ENCODE measurements at regions not wholly inside any gene's neighbourhood (a gene's known extent, or its start where the extent isn't known, plus 50 kb on each side); places are given as distances from the start of the nearest gene placed in this dataset.

- TF ChIP-seq CTCF (IDR thresholded peaks at IDR 0.05; ENCODE audit: insufficient read depth, low read length), result no peak
- TF ChIP-seq GABPA (IDR thresholded peaks at IDR 0.05; ENCODE audit: low read depth), result no peak
- TF ChIP-seq REST (IDR thresholded peaks at IDR 0.05; ENCODE audit: insufficient replicate concordance, low read depth), result no peak
- no peak for TF ChIP-seq SPI1 (IDR thresholded peaks at IDR 0.05; ENCODE audit: borderline replicate concordance, low read depth)
- TF ChIP-seq POLR2AphosphoS5 (IDR thresholded peaks at IDR 0.05; ENCODE audit: low read depth), result no peak
- Histone ChIP-seq H3K27me3 (ENCODE audit: insufficient read depth, poor library complexity, severe bottlenecking) (no peaks in the 10 kb centered on the region), H3K27ac (replicated peaks) (no peak overlapping the region), H3K4me3 (replicated peaks; ENCODE audit: insufficient read depth, low read length) (no peak overlapping the region)
- no peak for DNase-seq (ENCODE audit: low read depth in 1 of 2, low spot score in 1 of 2)
Measured at GRCh38 chr6:14996892-14997291, 249.0 kb upstream of the JARID2 start.

- Histone ChIP-seq H3K4me3 (replicated peaks; ENCODE audit: insufficient read depth, low read length) (no peak overlapping the region), H3K27me3 (ENCODE audit: insufficient read depth, poor library complexity, severe bottlenecking) (no peaks in the 10 kb centered on the region), H3K27ac (replicated peaks) (no peak overlapping the region)
- no peak for TF ChIP-seq GABPA (IDR thresholded peaks at IDR 0.05; ENCODE audit: low read depth)
- TF ChIP-seq SPI1 (IDR thresholded peaks at IDR 0.05; ENCODE audit: borderline replicate concordance, low read depth), result no peak
- no peak for TF ChIP-seq CTCF (IDR thresholded peaks at IDR 0.05; ENCODE audit: insufficient read depth, low read length)
- no peak for DNase-seq (ENCODE audit: low read depth in 1 of 2, low spot score in 1 of 2)
Measured at GRCh38 chr6:14997507-14997906, 248.4 kb upstream of the JARID2 start.

GRCh38 chr6:14999106-14999505, 246.8 kb upstream of the JARID2 start:
- TF ChIP-seq SPI1 (IDR thresholded peaks at IDR 0.05; ENCODE audit: borderline replicate concordance, low read depth), result no peak
- TF ChIP-seq POLR2AphosphoS5 (IDR thresholded peaks at IDR 0.05; ENCODE audit: low read depth), result no peak
- TF ChIP-seq GABPA (IDR thresholded peaks at IDR 0.05; ENCODE audit: low read depth), result no peak
- TF ChIP-seq CTCF (IDR thresholded peaks at IDR 0.05; ENCODE audit: insufficient read depth, low read length), result no peak
- TF ChIP-seq REST (IDR thresholded peaks at IDR 0.05; ENCODE audit: insufficient replicate concordance, low read depth), result no peak
- H3K27me3 ChIP-seq (ENCODE audit: insufficient read depth, poor library complexity, severe bottlenecking), result no peaks in the 10 kb centered on the region
- DNase-seq (ENCODE audit: low read depth in 1 of 2, low spot score in 1 of 2), result no peak
- no peak overlapping the region for H3K27ac ChIP-seq (replicated peaks)
- no peak overlapping the region for H3K4me3 ChIP-seq (replicated peaks; ENCODE audit: insufficient read depth, low read length)

GRCh38 chr6:15001326-15001910, 244.5 kb upstream of the JARID2 start:
- TF ChIP-seq POLR2AphosphoS5 (IDR thresholded peaks at IDR 0.05; ENCODE audit: low read depth) (no peak), CTCF (IDR thresholded peaks at IDR 0.05; ENCODE audit: insufficient read depth, low read length) (no peak), REST (IDR thresholded peaks at IDR 0.05; ENCODE audit: insufficient replicate concordance, low read depth) (no peak), SPI1 (IDR thresholded peaks at IDR 0.05; ENCODE audit: borderline replicate concordance, low read depth) (no peak), GABPA (IDR thresholded peaks at IDR 0.05; ENCODE audit: low read depth) (no peak)
- Histone ChIP-seq H3K27me3 (ENCODE audit: insufficient read depth, poor library complexity, severe bottlenecking) (no peaks in the 10 kb centered on the region), H3K27ac (replicated peaks) (no peak overlapping the region), H3K4me3 (replicated peaks; ENCODE audit: insufficient read depth, low read length) (no peak overlapping the region)
- DNase-seq (ENCODE audit: low read depth in 1 of 2, low spot score in 1 of 2), result no peak

Data from HL-60 (cell line).